ENCODE measurements at regions not wholly inside any gene's neighbourhood (a gene's known extent, or its start where the extent isn't known, plus 50 kb on each side); places are given as distances from the start of the nearest gene placed in this dataset.

DNA sequence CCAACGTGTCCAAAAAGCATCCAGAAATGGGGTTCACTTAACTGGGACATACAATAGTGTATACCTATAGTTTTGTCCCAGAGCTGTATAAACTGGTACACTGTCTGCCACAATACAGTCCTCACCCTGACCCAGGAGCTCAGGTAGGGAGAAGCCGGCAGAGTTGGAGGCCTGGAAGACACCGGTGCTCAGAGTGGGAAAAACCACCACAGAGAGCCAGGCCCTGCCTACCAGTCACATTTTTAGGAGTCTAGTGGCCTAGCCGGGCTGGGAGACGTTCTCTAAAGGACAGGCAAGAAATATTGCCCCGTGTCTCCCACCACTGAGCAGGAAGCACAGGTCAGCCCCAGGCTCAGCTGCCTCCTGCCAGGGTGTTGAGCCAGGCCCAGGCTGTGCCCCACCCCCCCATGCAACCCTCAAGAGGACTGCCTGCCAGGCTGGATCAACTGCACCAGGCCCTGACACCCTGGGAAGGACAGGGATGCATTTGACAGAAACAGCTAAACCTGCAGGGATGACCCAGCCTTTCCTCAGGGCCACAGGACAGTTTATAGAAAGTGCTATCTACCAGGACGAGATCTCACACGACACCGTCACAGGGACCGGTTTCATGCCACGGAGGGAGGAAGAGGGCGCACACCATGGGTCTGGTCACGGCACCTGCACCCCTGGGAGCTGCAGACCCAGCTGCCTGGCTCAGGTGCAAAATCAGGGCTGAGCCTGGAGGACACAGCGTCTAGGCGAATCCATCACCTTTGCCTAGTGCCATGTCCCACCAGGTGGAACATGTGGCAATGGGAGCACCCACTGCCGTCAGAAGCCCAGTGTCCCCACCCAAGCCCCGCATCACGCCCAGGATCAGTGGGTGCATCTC is 89.9 kb downstream of the TMEM18 start:
- H3K27me3 ChIP-seq (ENCODE audit: insufficient read depth, low read depth) = 0 out of 2 replicates have a peak, but pooled peaks cover 5% of the 10 kb centered on the region
- H3K4me1 ChIP-seq (replicated peaks; ENCODE audit: insufficient read depth) = peaks cover 55% of the 10 kb centered on the region
- intact Hi-C loops (cut with micrococcal nuclease; ENCODE audit: unreplicated experiment) = no loop called here
- no peaks in the 10 kb centered on the region for H3K9me3 ChIP-seq (ENCODE audit: insufficient read depth, low read depth)
- H2AFZ ChIP-seq = peak overlapping the region; percentile 61
- peaks cover 16% of the 10 kb centered on the region for H3F3A ChIP-seq (ENCODE audit: insufficient read depth, low read depth)
- H3K79me2 ChIP-seq (ENCODE audit: low read depth) = no peaks in the 10 kb centered on the region
- H3K27ac ChIP-seq = peak overlapping the region; percentile 44
- no peak overlapping the region for H3K4me3 ChIP-seq
- ChIA-PET CTCF (no interaction called here), POLR2A (ENCODE audit: unreplicated experiment) (no interaction called here)
- no peaks in the 10 kb centered on the region for H4K20me1 ChIP-seq (ENCODE audit: insufficient read depth)
- DNase-seq = no peak
- no TSS peak for BruUV-seq (replicated peaks)
- TF ChIP-seq CTCF (conservative IDR thresholded peaks at IDR 0.05) (no peak), EZH2 (IDR thresholded peaks at IDR 0.05; ENCODE audit: low read depth) (no peak)
- H3K36me3 ChIP-seq (ENCODE audit: low read depth) = no peaks in the 10 kb centered on the region
- no peaks in the 10 kb centered on the region for H3K9me2 ChIP-seq (ENCODE audit: insufficient read depth)
- H3K4me2 ChIP-seq = peak overlapping the region; percentile 53

- POLR2A ChIA-PET (ENCODE audit: unreplicated experiment) = no interaction called here
- no peak for TF ChIP-seq EZH2 (IDR thresholded peaks at IDR 0.05; ENCODE audit: low read depth)
- TF ChIP-seq CTCF (conservative IDR thresholded peaks at IDR 0.05) = no peak
Measured at GRCh38 chr2:586641-587076, 90.5 kb downstream of the TMEM18 start.

DNA sequence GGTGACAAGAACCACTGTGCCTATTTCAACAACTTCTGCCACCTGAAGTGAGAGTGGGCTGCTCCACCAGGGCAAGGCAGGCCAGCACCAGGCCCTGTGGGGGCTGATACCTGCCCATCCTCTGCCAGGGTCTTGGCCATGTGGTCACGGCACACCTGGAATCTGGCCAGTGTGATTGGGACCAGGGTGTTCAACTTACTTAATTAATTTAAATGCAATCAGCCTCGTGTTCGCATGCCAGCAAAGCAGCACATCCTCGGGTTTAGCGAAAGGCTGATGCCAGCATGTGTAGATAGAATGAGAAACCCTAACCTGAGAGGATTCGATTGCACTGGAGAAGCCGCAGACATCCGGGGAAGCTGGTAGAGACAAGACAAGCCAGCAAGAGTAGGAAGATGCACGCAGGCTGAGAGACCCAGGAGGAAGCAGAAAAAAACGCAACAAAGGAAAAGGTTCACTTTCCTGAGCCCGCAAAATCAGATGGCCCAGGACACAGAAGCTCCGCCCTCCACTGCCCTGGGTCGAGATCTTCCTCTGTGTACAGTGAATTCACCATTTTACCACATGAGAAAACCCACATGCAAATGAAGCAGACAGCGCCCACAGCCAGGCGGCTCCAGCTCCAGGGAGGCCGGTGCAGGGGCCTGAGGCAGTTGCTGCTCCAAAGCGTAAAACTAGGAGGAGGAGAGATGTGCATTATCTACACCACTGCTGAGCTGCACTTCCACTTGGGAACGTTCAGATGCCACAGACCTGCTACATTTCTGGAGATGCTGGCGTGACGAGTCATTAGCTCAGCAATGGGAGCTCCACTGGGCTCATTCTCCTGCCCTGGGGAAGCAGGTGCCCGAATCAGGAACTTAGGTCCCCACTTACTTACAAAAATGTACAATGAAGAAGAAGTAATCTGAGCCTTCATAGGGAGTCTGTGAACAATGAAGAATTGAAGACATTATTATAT is 92.1 kb downstream of the TMEM18 start:
- CTCF ChIA-PET = no interaction called here
- H2AFZ ChIP-seq = 0 out of 2 replicates have a peak overlapping the region, but pooled peaks have one; percentile 1
- peak in 1 of 2 experiments; percentile 57 for DNase-seq
- H3K9me2 ChIP-seq (ENCODE audit: insufficient read depth) = no peaks in the 10 kb centered on the region
- no peaks in the 10 kb centered on the region for H3K36me3 ChIP-seq (ENCODE audit: low read depth)
- H4K20me1 ChIP-seq (ENCODE audit: insufficient read depth) = no peaks in the 10 kb centered on the region
- peak overlapping the region; percentile 48 for H3K4me2 ChIP-seq
- H3K4me1 ChIP-seq (replicated peaks; ENCODE audit: insufficient read depth) = peaks cover 51% of the 10 kb centered on the region
- H3F3A ChIP-seq (ENCODE audit: insufficient read depth, low read depth) = peaks cover 22% of the 10 kb centered on the region
- TF ChIP-seq CTCF (conservative IDR thresholded peaks at IDR 0.05) (no peak), EZH2 (IDR thresholded peaks at IDR 0.05; ENCODE audit: low read depth) (no peak)
- POLR2A ChIA-PET (ENCODE audit: unreplicated experiment) = interaction anchor here (0.7 kb wide), 1 partner anchor 1599 kb away, joined by 3 read pairs; no protein-coding TSS in a partner anchor
- intact Hi-C loops (cut with micrococcal nuclease; ENCODE audit: unreplicated experiment) = no loop called here
- H3K4me3 ChIP-seq = no peak overlapping the region
- H3K9me3 ChIP-seq (ENCODE audit: insufficient read depth, low read depth) = no peaks in the 10 kb centered on the region
- no peak overlapping the region for H3K27ac ChIP-seq
- BruUV-seq (replicated peaks) = no TSS peak
- 0 out of 2 replicates have a peak, but pooled peaks cover 5% of the 10 kb centered on the region for H3K27me3 ChIP-seq (ENCODE audit: insufficient read depth, low read depth)
- H3K79me2 ChIP-seq (ENCODE audit: low read depth) = no peaks in the 10 kb centered on the region

More at GRCh38 chr2:586641-587076, 90.5 kb downstream of the TMEM18 start:
- 0 out of 2 replicates have a peak, but pooled peaks cover 5% of the 10 kb centered on the region for H3K27me3 ChIP-seq (ENCODE audit: insufficient read depth, low read depth)
- H3K9me2 ChIP-seq (ENCODE audit: insufficient read depth) = no peaks in the 10 kb centered on the region
- H2AFZ ChIP-seq = peak overlapping the region; percentile 61
- H3K4me1 ChIP-seq (replicated peaks; ENCODE audit: insufficient read depth) = peaks cover 55% of the 10 kb centered on the region
- no peaks in the 10 kb centered on the region for H3K9me3 ChIP-seq (ENCODE audit: insufficient read depth, low read depth)
- intact Hi-C loops (cut with micrococcal nuclease; ENCODE audit: unreplicated experiment) = no loop called here
- peak in 1 of 2 experiments; percentile 70 for DNase-seq
- no peaks in the 10 kb centered on the region for H4K20me1 ChIP-seq (ENCODE audit: insufficient read depth)
- H3K4me2 ChIP-seq = peak overlapping the region; percentile 53
- CTCF ChIA-PET = no interaction called here
- H3K27ac ChIP-seq = peak overlapping the region; percentile 44
- no TSS peak for BruUV-seq (replicated peaks)
- no peak overlapping the region for H3K4me3 ChIP-seq
- no peaks in the 10 kb centered on the region for H3K36me3 ChIP-seq (ENCODE audit: low read depth)
- no peaks in the 10 kb centered on the region for H3K79me2 ChIP-seq (ENCODE audit: low read depth)
- peaks cover 16% of the 10 kb centered on the region for H3F3A ChIP-seq (ENCODE audit: insufficient read depth, low read depth)
